ENCODE measurements at regions not wholly inside any gene's neighbourhood (a gene's known extent, or its start where the extent isn't known, plus 50 kb on each side); places are given as distances from the start of the nearest gene placed in this dataset.

GRCh38 chr5:147057051-147057450, 177.8 kb upstream of the STK32A start:
- TF ChIP-seq CTCF (IDR thresholded peaks at IDR 0.05) (no peak), POLR2A (IDR thresholded peaks at IDR 0.05) (no peak)
